ENCODE measurements at regions not wholly inside any gene's neighbourhood (a gene's known extent, or its start where the extent isn't known, plus 50 kb on each side); places are given as distances from the start of the nearest gene placed in this dataset.
A peak's percentile ranks its signal among the peaks of the same experiment; 100 is the strongest.

DNA sequence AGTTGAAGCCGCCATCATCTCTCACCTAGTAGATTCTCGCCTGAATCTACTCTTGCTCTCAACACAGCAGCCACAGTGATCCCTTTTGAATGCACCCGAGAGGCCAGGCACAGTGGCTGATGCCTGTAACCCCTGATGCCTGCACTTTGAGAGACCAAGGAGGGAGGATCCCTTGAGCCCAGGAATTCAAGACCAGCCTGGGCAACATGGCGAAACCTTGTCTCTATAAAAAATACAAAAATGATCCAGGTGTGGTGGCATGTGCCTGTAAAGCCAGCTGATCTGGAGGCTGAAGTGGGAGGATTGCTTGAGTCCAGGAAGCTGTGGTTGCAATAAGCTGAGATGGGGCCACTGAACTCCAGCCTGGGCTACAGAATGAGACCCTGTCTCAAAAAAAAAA lies 60.3 kb upstream of the EML4 start:
- intact Hi-C loops (cut with DNase I), result no loop called here
- Histone ChIP-seq H3K4me1 (ENCODE audit: control insufficient read depth in 2 of 3, insufficient read depth in 2 of 3, low read depth in 1 of 3, low read length in 3 of 3) (peaks cover 0 to 13% (median 10%) of the 10 kb centered on the region in 3 donors), H3K27ac (ENCODE audit: low read depth in 2 of 2, low read length in 2 of 2) (no peak overlapping the region), H3K9ac (ENCODE audit: low read length in 3 of 3) (no peak overlapping the region), H3K4me3 (ENCODE audit: low read length in 3 of 3) (no peak overlapping the region), H3K9me3 (ENCODE audit: control insufficient read depth in 2 of 3, insufficient read depth in 1 of 3, low read length in 3 of 3) (no peaks in the 10 kb centered on the region), H3K36me3 (ENCODE audit: control insufficient read depth in 2 of 3, insufficient read depth in 3 of 3, low read length in 3 of 3) (no peaks in the 10 kb centered on the region), H3K27me3 (ENCODE audit: control insufficient read depth, insufficient read depth, low read length) (no peaks in the 10 kb centered on the region)
- FAIRE-seq, result no peak
- DNase-seq, result no peak
- TF ChIP-seq CTCF (IDR thresholded peaks at IDR 0.05; ENCODE audit: borderline replicate concordance, extremely low read depth, insufficient read depth), result no peak

- no peak overlapping the region for H3K4me3 ChIP-seq (ENCODE audit: low read length in 3 of 3)
- no peaks in the 10 kb centered on the region for H3K9me3 ChIP-seq (ENCODE audit: control insufficient read depth in 2 of 3, insufficient read depth in 1 of 3, low read length in 3 of 3)
- intact Hi-C loops (cut with DNase I), result no loop called here
- no peak for TF ChIP-seq CTCF (IDR thresholded peaks at IDR 0.05; ENCODE audit: borderline replicate concordance, extremely low read depth, insufficient read depth)
- H3K27me3 ChIP-seq (ENCODE audit: control insufficient read depth, insufficient read depth, low read length), result no peaks in the 10 kb centered on the region
- peaks cover 0 to 13% (median 10%) of the 10 kb centered on the region in 3 donors for H3K4me1 ChIP-seq (ENCODE audit: control insufficient read depth in 2 of 3, insufficient read depth in 2 of 3, low read depth in 1 of 3, low read length in 3 of 3)
- no peak for FAIRE-seq
- no peak for DNase-seq
- H3K27ac ChIP-seq (ENCODE audit: low read depth in 2 of 2, low read length in 2 of 2), result no peak overlapping the region
- no peak overlapping the region for H3K9ac ChIP-seq (ENCODE audit: low read length in 3 of 3)
- no peaks in the 10 kb centered on the region for H3K36me3 ChIP-seq (ENCODE audit: control insufficient read depth in 2 of 3, insufficient read depth in 3 of 3, low read length in 3 of 3)
These were observed 59.1 kb upstream of the EML4 start for GRCh38 chr2:42109959-42110640.

DNA sequence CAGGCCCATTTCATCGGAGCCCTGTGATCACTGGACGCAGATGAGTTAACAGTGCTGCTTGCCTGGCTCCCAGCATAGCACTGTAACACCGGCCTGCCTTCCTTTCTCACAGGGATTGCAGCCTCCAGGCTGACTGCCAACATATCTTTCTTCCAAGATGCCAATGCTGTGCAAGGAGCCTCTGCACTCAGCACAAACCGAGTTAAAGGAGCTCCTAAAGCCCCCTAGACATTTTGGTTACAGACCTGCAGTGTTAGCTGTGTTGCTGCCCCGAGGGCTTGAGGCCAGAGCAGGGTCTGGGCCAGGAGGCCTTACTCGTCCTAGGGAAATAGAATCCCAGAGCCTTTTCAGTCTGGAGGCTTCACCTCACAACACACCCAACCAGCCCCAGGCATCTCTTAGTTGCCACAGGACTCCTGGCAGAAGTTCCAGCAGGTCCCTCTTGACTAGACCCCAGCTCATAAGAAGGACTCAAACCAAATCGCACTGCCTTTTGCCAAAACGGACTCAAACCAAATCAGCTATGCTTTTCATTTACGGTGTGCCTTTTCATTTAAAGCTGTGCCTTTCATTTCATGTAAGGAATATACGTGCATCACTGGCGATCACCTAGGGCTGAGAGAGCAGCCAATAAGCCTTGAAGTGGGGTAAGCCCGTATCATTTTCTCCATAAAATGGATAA lies 58.4 kb upstream of the EML4 start:
- Histone ChIP-seq H3K36me3 (ENCODE audit: control insufficient read depth in 2 of 3, insufficient read depth in 3 of 3, low read length in 3 of 3) (no peaks in the 10 kb centered on the region), H3K9ac (ENCODE audit: low read length in 3 of 3) (no peak overlapping the region), H3K27ac (ENCODE audit: low read depth in 2 of 2, low read length in 2 of 2) (no peak overlapping the region), H3K4me3 (ENCODE audit: low read length in 3 of 3) (no peak overlapping the region), H3K4me1 (ENCODE audit: control insufficient read depth in 2 of 3, insufficient read depth in 2 of 3, low read depth in 1 of 3, low read length in 3 of 3) (peaks cover 0 to 13% (median 6%) of the 10 kb centered on the region in 3 donors), H3K9me3 (ENCODE audit: control insufficient read depth in 2 of 3, insufficient read depth in 1 of 3, low read length in 3 of 3) (no peaks in the 10 kb centered on the region), H3K27me3 (ENCODE audit: control insufficient read depth, insufficient read depth, low read length) (no peaks in the 10 kb centered on the region)
- no peak for FAIRE-seq
- intact Hi-C loops (cut with DNase I), result no loop called here
- DNase-seq, result peak in 3 of 5 donors; percentile 15 to 64 (median 51)
- TF ChIP-seq CTCF (IDR thresholded peaks at IDR 0.05; ENCODE audit: borderline replicate concordance, extremely low read depth, insufficient read depth), result no peak
